ENCODE measurements at regions not wholly inside any gene's neighbourhood (a gene's known extent, or its start where the extent isn't known, plus 50 kb on each side); places are given as distances from the start of the nearest gene placed in this dataset.

DNA sequence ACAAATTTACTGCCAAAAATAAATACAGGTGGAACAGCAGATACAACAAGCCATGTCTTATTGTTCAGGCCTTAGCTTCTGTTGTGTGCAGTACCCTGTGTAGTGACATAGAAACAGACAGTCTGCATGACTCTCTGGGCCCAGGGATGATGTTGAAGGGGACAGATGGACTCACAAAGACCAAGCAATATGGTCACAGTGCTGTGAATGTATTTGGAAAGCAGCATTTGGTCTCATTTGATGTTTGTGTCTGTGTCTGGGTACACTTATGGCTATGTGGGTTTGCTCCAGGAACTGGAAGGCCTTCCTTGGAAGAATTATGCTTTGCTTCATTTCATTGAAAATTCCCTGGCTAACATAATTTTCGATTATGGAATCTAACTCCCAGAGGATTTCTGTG is 158.5 kb downstream of the CDC42EP3 start (continued):
- no peak for TF ChIP-seq TBP (optimal IDR thresholded peaks at IDR 0.05; ENCODE audit: low read depth, low read length)
- TF ChIP-seq ZNF79 (CRISPR knock-in tag; IDR thresholded peaks at IDR 0.05; ENCODE audit: low read depth), result no peak
- no peak for TF ChIP-seq GABPA (tag; conservative IDR thresholded peaks at IDR 0.05; ENCODE audit: low read depth)
- TF ChIP-seq ZNF175 (CRISPR knock-in tag; IDR thresholded peaks at IDR 0.05; ENCODE audit: low read depth), result no peak
- TF ChIP-seq SNIP1 (IDR thresholded peaks at IDR 0.05; ENCODE audit: low read depth), result no peak

DNA sequence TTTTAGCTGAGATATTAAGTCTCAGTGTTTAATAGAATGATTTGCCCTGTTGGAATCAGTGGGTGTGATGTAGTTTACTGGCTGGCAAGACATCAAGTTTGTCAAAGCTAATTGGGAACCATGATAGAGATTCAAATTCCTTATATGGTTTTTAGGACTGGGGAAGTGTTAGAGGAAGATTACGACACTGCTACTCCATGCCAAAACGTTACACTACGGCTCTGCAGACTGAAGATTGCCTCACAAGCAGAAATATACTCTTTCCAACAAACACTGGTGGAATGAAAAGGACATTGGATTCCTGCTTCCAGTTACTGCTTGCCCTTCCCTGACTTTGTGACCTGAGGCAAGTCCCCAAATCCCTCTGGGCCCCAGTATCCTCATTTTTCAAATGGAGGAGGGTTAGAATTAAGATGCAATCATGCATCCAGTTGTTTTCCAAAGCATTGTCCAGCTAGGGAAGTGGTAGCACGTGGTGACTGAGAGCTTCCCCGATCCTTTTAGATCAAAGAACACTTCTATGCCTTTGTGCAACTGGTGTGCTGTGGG is 147.6 kb downstream of the CDC42EP3 start:
- Histone ChIP-seq H3K9me3 (replicated peaks; ENCODE audit: control insufficient read depth, insufficient read depth, low read depth, low read length) (no peaks in the 10 kb centered on the region), H2AFZ (ENCODE audit: low read depth, low read length) (peak overlapping the region; percentile 44), H3K9ac (ENCODE audit: insufficient read depth in 1 of 2, low read depth in 2 of 2, low read length in 2 of 2) (no peak overlapping the region), H3K27me3 (ENCODE audit: control insufficient read depth in 2 of 2, insufficient read depth in 2 of 2, low read length in 2 of 2) (no peaks in the 10 kb centered on the region), H3K27ac (ENCODE audit: extremely low read depth, low read depth, low read length) (no peak overlapping the region), H3K4me3 (no peak overlapping the region), H3K9me1 (ENCODE audit: control insufficient read depth, insufficient read depth, low read length) (no peaks in the 10 kb centered on the region), H3K79me2 (ENCODE audit: control insufficient read depth, insufficient read depth, low read length) (no peaks in the 10 kb centered on the region), H3K4me1 (replicated peaks in 1 of 2; ENCODE audit: control insufficient read depth in 2 of 2, insufficient read depth in 2 of 2, low read length in 2 of 2) (no peaks in the 10 kb centered on the region; a peak in 1 of 5 replicates), H3K4me2 (ENCODE audit: insufficient read depth, low read length) (no peak overlapping the region; the same call in 1 of the 2 replicates), H4K20me1 (replicated peaks; ENCODE audit: control insufficient read depth, insufficient read depth, low read length) (no peaks in the 10 kb centered on the region), H3K36me3 (ENCODE audit: control insufficient read depth, insufficient read depth, low read length) (no peaks in the 10 kb centered on the region)
- WGBS (ENCODE audit: insufficient coverage, low coverage, missing lambda C conversion rate), result 1% methylated on average over 5 of the region's 5 CpGs
- BruUV-seq (replicated peaks), result no TSS peak
- no peak for ATAC-seq
- FAIRE-seq, result peak; percentile 15
- DNase-seq (ENCODE audit: extremely low read depth in 1 of 4, low spot score in 3 of 4), result no peak
- ChIA-PET CTCF (ENCODE audit: low intra/inter-chr PET ratio) (no interaction called here), POLR2A (interaction anchor here (0.6 kb wide), 1 partner anchor 92 kb away, joined by 3 read pairs; no protein-coding TSS in a partner anchor)
- in situ Hi-C loops (cut with MboI), result no loop called here
- intact Hi-C loops (cut with micrococcal nuclease), result no loop called here
- TF ChIP-seq NFE2L1 (tag; IDR thresholded peaks at IDR 0.05; ENCODE audit: borderline replicate concordance, low read depth), result no peak
- TF ChIP-seq ZC3H8 (IDR thresholded peaks at IDR 0.05), result no peak
- TF ChIP-seq, protein P1, sequence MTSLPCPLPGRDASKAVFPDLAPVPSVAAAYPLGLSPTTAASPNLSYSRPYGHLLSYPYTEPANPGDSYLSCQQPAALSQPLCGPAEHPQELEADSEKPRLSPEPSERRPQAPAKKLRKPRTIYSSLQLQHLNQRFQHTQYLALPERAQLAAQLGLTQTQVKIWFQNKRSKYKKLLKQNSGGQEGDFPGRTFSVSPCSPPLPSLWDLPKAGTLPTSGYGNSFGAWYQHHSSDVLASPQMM (CRISPR knock-in tag; IDR thresholded peaks at IDR 0.05), result no peak
- TF ChIP-seq, protein P2, sequence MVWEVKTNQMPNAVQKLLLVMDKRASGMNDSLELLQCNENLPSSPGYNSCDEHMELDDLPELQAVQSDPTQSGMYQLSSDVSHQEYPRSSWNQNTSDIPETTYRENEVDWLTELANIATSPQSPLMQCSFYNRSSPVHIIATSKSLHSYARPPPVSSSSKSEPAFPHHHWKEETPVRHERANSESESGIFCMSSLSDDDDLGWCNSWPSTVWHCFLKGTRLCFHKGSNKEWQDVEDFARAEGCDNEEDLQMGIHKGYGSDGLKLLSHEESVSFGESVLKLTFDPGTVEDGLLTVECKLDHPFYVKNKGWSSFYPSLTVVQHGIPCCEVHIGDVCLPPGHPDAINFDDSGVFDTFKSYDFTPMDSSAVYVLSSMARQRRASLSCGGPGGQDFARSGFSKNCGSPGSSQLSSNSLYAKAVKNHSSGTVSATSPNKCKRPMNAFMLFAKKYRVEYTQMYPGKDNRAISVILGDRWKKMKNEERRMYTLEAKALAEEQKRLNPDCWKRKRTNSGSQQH (CRISPR knock-in tag; IDR thresholded peaks at IDR 0.05), result no peak
- peak; percentile 41; the same call in 1 of the 2 replicates for TF ChIP-seq L3MBTL2 (IDR thresholded peaks at IDR 0.05)
- no peak for TF ChIP-seq SIX5 (IDR thresholded peaks at IDR 0.05; ENCODE audit: borderline replicate concordance in 1 of 2, insufficient read depth in 1 of 2, low read depth in 1 of 2, low read length in 2 of 2)
- no peak for TF ChIP-seq KDM5B (IDR thresholded peaks at IDR 0.05; ENCODE audit: insufficient replicate concordance, low read depth, low read length)
- no peak for TF ChIP-seq ZNF778 (CRISPR knock-in tag; IDR thresholded peaks at IDR 0.05)
- no peak for TF ChIP-seq FOXK2 (conservative IDR thresholded peaks at IDR 0.05 in 1 of 2, IDR thresholded peaks at IDR 0.05 in 1 of 2; ENCODE audit: low read depth in 2 of 2)
- TF ChIP-seq, protein P3, sequence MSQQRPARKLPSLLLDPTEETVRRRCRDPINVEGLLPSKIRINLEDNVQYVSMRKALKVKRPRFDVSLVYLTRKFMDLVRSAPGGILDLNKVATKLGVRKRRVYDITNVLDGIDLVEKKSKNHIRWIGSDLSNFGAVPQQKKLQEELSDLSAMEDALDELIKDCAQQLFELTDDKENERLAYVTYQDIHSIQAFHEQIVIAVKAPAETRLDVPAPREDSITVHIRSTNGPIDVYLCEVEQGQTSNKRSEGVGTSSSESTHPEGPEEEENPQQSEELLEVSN (IDR thresholded peaks at IDR 0.05; ENCODE audit: borderline replicate concordance in 1 of 2, extremely low read depth in 1 of 2, insufficient read depth in 1 of 2, insufficient read length in 1 of 2, low read depth in 1 of 2, low read length in 1 of 2, poor library complexity in 1 of 2, severe bottlenecking in 1 of 2), result no peak
- TF ChIP-seq, protein P4, sequence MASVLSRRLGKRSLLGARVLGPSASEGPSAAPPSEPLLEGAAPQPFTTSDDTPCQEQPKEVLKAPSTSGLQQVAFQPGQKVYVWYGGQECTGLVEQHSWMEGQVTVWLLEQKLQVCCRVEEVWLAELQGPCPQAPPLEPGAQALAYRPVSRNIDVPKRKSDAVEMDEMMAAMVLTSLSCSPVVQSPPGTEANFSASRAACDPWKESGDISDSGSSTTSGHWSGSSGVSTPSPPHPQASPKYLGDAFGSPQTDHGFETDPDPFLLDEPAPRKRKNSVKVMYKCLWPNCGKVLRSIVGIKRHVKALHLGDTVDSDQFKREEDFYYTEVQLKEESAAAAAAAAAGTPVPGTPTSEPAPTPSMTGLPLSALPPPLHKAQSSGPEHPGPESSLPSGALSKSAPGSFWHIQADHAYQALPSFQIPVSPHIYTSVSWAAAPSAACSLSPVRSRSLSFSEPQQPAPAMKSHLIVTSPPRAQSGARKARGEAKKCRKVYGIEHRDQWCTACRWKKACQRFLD (CRISPR knock-in tag; IDR thresholded peaks at IDR 0.05), result no peak; the same call in 1 of the 2 replicates

Measured in K562 (cell line).